Astrocyte of the hippocampus (primary cell): ENCODE measurements at regions not wholly inside any gene's neighbourhood (a gene's known extent, or its start where the extent isn't known, plus 50 kb on each side); places are given as distances from the start of the nearest gene placed in this dataset.
"Not testable (repeated sequence)": the region's sequence is repeated elsewhere in the genome, so short reads cannot be mapped to it uniquely, and the experiment has no call there.

Experiments used
- DNase-seq: peaks from one replicate; pipeline ENCODE4 v3.0.0; 2011; ENCODE audit warnings: low read depth, low spot score

DNA sequence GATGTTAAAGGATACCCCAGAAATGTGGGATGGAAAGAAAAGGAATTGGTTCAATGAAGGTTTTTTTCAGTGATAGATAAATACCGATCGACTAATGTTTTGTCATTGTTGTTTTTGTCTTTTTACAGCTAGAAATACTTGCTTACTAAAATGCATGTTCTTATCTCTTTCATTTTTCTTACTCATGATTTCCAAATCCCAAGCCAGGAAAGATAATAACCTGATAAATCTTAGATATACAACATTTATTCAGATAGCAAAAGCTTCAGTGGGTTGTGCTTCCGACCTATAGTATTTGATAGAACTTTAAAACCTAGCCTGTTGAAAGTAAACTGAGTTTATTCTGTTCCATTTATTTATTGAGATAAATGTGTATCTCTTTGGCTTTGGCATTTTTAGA, 187.5 kb downstream of the EDN1 start:
- DNase-seq, result no peak

DNA sequence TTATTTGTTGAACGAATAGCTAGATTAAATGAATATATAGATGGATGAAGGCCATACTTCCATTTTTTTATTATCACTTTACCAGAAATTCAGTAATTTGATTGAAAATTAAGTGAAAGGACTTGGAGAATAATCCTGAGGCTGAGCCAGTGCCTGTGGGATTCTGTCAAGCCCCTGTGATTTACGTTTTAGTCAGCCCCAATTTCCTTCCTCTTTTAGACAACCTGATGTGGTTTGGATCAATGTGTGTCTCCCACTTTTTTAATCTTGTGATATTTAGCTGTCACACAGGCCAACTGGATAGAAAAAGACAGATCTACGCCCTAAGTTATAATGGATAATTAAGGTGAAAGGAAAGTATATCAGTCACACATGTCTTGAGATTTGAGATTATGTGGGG, 188.8 kb downstream of the EDN1 start:
- DNase-seq, result no peak

DNA sequence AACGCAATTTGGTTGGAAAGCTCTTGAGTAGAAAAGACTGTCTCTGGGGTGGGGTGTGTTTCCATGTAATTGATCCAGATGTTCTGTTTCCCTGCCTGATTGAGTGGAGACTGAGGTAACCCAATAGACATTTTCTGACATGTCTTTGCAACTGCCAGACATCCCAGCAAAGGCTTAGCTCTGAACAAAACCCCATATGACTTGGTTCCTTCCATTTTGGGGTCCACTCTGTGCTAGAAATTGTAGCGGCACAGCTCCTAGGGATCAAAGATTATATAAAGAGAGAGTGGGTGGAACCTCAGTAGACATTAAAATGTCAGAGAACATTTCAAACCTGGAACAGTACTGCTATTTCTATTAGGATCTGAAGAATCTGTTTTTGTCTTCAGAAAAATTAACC, 189.3 kb downstream of the EDN1 start:
- no peak for DNase-seq

DNA sequence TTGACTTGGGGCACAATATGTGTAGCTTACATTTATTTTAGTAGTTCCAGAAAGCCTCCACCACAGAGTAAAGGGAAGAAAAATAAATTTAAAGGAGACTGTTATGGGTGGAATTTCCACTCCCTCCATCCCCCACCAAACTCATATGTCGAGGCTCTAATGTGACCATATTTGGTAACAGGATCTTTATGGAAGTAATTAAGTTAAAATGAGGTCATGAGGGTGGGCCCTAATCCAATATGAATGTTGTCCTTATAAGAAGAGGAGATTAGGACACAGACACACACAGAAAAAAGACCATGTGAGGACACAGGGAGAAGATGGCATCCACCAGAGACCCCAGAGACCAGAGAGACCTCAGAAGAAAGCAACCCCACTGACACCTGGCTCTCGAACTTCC, 189.7 kb downstream of the EDN1 start:
- peak; percentile 24 for DNase-seq

DNA sequence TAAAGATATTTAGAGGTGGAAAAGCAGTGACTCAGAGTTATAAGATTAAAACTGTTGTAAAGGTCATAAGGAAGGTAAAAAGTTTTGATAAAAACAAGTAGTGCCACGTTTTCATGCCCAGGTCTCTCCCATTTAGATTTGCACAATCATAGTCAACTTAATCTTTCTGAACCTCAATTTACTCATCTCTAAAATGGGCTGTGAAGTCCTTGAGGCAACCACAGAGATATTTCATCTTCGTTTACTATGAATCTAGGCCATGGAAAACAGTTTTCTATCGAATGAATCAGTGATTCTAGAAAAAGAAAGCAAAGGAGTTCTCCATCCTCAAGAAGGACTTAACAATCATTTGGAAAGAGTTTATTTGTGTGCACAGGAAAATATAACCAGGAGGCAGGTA, 190.2 kb downstream of the EDN1 start:
- no peak for DNase-seq

DNA sequence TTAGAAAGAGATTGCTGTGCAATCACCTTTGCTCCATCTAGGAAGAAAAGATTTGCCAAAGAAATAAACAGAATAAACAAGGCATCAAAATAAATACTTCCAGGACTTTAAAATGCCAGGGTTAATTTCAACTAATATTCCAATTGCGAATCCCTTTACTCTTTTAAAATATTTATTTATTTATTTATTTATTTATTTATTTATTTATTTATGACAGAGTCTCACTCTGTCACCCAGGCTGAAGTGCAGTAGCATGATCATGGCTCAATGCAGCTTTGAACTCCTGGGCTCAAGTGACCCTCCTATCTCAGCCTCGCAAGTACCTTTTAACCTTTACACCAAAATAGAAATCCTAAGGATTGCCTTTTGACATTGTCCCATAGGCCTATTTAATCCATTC, 191.1 kb downstream of the EDN1 start:
- no peak for DNase-seq

DNA sequence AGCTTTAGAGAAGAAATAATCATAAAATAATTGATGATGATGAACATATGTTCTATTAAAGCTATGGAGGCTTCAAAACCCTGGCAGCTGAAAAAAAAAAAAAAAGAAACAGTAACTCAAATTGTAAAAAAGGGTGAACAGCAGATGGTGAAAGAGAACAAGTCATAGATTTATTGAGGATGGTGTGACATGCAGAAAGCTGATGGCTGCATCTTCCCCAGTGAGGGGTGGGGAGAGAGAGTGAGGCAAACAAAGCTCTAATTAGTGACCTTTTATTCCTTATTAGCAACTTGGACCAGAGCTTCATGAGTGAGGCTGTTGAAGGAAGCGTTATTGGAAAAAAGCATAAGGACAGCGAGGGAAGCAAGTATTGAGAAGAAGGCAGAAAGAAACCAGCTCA, 191.7 kb downstream of the EDN1 start:
- DNase-seq, result no peak

DNA sequence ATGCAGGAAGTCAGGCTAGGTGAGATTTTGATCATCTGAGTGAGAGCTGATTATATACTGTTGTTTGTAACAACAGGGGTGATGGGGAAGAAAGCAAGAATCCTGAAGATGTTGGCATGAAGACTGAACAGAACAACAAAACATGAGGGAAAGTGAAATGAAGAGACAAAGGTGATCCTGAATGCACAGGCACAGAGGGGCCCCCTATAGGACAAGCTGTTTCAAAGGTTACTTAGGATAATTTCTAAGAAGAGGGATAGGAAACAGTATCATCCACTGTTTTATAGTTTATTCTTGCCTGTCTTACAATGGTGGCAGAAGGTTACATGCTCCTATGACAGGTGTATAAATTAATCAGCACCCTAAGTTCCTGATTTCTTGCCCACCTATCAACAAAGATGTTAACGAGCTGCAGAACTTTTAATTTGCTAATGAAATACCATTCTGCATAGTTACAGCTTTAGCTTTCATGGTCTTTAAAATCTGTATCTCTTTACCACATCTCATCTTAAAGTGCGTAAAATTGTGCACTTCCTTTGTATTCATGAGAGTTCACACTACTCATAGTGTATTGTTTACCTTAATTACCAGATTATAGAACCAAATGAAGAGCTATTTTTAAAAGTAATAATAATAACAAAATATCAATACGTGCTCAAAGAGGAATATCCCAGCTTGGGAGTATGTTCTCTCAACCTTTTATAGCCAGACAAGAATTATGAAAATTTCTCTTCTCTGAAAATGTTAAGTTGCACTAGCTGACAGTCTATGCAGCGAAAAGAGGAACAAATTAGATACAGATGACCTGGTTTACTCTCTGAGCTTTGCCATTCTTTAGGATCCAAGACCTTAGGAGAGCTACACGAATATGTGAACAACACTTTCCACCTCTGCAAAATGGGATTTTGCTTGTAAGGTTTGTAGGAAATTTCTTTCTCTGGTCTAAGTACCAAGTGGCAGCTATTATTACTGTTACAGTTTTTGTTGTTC, 192.5 kb downstream of the EDN1 start:
- no peak for DNase-seq

DNA sequence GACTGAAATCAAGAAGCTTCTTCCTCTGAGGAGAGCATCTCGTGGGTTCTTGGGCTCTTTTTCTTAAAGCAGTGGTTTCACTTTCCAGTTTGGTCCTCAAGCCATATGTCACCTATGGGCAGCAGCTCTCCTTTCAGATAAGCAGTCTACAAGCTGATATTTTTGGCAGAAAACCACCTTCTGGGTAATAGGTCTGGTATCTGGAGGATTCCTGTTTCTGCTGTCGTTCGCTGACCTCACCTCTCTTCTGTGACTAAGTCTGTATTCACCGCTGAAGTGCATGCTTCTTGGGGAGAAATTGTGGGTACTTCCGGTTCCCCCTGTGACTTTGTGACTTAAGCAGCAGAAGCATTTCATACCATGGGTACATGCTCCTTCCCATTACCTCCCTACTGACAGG, 193.6 kb downstream of the EDN1 start:
- peak; percentile 94 for DNase-seq

DNA sequence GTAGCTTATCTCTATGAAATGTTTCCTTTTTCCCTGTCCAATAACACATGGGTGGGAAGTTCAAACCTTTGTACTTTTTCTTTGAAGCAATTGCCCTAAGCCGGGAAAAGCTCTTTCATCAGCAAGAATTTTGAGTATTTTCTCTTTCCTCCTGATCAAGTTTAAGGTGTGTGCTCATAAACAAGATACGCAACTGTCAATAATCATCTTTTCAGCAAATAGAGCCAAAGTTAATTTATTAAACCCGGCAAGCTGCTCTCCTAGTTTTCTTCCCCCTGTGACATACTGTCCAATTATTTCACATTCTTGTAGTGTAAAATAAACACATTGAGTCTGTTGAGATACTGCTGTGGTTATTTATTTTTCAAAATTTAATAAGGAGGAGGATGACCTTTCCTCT, 194.4 kb downstream of the EDN1 start:
- no peak for DNase-seq

DNA sequence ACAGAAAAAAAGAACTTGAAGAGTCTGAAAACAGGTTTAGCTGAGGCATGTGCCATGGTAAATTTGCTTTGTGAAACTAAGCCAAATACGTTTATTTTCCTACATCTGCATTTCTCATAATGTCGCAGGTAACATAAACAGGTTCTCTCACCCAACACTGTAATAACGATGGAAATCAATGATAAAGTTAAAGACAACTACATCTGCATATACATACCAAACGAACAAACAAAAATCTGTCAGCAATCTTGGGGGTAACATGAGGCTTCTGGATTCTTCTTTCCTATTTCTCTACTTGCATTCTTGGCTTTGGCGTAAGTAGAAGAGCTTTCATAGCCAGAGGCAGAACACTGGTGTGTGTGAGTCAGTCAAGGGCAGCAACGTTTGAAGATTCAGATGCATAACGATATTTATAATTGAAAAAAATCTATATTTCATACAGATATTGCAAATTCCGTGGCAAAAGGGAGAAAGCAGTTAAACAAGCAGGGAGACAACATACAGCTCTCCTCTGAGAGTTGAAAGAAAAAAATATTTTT, 195.1 kb downstream of the EDN1 start:
- DNase-seq, result no peak

DNA sequence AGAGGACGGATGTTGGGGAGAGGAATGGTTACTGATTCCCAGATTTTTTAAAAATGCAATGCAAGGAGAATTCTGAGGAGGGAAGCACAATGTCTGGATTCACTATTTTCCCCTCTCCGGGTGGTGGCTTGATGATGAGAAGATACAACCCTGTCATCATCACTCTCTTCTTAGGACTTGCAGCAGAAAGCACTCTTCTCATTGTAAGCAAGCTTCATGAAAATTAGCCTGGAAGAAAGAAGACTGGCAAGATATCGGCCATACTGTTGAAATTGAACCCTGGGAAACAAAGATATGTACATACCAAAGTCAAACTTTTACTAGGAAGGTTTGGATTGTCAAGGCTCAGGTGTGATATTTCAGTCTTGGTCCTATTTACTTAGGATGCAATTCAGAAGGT, 195.7 kb downstream of the EDN1 start:
- DNase-seq, result no peak

DNA sequence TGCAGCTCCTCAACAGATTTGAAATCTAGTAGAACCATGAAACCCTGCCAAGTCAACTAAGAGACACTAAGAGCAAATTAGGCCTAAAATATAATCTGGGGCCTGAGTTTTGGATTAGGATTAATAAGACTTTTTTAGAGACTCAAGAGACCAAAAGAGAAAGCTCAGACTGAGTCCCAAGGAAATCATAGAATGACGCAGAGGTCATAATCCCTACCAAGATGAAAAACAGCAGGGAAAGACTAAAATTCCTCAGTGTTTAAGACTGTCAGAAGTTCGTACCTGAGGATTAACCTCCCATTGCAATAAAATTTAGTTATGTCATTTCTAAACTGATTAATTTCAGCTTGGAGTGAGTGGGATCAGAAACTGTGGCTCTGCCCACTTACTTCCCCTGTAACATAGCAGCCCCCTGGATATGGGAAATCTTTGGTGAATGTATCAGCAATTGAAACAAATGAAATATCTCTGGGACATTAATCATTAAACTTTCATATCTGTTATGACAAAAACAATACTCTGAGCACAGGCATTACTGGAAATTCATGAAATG, 200.3 kb downstream of the EDN1 start:
- DNase-seq, result no peak

DNA sequence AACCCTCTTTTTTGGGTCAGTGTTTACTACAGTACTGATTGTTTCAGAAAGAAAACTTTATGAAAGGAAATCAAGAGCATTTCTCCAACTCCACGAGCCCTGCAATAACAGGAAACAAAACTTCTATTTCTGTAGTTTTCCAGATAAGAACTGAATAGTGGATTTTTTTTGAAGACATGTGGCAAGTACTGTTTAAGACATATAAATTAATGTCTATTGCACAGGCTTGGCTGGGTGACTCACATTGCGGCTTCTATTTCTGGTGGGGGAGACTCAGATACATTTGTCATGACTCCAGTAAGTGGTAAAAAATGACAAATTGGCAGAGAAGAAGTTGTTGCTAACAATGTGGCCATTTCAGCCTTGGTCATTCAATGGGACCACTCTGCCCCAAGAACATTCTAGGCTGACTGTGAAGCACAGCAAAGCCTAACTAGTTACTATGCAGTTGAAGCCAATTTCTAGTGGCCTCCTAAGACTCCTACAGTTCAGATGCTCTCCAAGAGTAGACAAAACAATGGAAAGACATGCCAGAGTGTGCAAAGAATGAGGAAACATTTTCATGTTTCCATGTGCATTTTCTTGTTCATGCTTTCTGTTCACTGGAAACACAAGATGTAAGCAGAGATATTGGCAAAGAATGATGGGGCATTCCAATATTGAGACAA, 200.9 kb downstream of the EDN1 start:
- peak; percentile 87 for DNase-seq

DNA sequence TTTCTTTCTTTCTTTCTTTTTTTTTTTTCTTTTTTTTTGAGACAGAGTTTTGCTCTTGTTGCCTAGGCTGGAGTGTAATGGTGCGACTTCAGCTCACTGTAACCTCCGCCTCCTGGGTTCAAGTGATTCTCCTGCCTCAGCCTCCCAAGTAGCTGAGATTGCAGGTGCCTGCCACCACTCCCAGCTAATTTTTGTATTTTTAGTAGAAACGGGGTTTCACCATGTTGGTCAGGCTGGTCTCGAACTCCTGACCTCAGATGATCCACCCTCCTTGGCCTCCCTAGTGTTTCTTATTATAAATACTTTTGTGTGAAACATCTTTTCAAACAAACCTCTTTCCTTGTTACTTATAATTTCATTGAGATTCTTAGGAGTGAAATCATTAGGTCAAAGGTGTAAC, 202.8 kb downstream of the EDN1 start:
- DNase-seq, result not testable (repeated sequence)

DNA sequence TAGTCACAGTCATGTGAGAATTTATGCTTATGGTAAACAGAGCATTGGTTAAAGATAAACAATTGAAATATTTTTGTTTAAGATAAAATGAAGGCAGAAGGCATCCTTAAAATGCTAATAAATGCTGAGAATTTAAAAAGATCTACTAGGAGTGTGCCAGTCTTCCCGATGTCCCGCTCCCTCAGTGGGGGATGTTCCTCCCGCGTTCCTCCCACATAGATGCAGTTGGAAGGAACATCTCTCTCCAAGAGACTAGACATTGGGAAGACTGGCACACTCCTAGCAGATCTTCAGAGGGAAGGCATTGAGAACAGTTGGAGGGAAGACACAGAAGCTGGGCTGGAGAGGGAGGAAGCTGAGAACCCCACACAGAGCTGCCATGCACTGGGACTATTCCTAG, 203.3 kb downstream of the EDN1 start:
- DNase-seq, result no peak

DNA sequence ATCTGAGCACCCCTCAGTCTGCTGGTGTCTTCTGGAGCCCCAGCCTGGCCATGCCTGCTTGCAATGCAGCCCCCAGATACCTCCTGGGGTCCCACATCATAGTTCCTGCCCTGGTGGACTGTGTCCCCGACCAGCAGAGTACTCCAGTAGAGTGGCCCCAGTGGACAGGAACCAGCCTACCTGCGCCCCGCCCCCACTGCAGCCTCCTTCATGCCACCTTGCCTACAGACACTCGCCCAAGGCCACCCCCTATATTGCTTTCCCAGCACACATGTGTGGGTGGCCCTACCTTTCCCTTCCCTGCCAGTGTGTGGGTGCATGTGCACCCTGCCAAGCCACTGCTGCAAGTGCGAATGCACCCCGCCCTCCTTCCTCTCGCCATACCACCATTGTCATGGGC, 204.0 kb downstream of the EDN1 start:
- no peak for DNase-seq

DNA sequence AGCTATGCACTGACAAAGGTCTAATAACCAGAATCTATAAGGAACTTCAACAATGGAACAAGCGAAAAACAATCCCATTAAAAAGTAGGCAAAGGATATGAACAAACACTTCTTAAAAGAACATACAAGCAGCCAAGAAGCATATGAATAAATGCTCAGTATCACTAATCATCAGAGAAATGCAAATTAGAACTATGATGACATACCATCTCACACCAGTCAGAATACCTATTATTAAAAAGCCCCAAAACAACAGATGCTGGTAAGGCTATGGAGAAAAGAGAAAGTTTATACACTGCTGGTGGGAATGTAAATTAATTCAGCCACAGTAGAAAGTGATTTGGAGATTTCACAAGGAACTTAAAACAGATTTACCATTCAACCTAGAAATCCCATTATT, 211.8 kb downstream of the EDN1 start:
- DNase-seq, result no peak

DNA sequence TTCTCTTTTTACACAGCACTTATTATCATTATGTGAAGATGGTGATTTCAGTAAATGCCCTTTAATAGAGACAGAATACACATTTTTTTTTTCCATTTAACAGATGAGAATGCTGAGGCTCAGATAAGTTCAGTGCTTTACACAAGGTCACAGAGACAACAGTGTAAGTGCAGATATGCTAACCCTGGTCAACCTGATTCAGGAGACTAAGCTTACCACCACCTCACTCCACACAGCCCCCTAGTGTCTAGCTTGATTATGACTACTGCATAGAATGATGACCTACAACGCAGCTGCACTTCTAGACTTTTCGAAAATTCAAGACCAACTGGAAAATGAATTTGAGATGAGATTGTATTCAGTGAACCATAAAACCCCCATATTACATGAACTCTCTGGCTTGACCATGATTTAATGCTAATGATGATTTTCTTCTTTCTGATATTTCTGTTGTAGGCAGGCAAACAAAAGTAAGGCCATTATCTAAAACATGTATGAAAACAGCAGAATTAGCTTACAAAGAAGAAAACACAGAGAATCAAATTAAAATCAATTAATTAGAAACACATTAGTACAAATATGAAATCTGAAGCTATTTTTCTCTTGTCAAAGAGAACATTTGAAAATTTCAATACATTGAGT, 212.1 kb upstream of the PHACTR1 start:
- DNase-seq, result no peak

DNA sequence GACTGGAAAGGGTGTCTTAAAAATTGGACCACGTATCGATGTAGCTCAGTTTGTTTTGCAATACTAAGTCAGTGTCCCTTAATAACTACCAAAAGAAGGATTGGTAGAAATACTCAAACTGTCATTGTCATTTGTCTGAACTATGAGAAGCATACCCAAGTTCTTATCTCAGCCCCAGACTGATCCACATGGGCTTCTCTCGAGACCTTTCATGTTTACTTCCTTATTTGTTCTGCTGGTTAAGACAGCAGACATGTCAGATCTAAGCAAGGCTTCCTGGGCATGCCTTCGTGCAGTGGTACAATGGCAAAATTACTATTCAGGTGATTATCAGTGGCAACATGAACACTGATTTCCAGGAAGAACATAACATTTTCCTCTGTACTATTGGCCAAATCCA, 211.1 kb upstream of the PHACTR1 start:
- no peak for DNase-seq

DNA sequence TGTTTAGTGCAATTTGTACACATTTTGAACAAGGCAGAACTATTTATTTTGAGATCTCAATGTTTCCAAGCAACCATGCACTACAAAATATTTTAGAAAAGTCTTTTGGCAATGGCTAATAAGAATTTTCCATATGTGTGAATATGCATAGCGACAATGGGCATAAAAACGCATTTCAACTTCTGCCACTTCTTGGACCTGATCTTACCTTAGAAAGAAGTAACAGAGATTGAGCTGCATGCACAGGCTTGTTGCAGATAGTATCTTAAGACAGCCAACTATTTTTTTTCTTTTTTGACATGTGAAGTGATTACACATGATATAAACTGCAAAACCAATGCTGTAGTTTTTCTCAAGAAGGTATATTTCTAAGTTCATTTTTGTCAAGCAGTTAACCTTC, 210.4 kb upstream of the PHACTR1 start:
- no peak for DNase-seq

DNA sequence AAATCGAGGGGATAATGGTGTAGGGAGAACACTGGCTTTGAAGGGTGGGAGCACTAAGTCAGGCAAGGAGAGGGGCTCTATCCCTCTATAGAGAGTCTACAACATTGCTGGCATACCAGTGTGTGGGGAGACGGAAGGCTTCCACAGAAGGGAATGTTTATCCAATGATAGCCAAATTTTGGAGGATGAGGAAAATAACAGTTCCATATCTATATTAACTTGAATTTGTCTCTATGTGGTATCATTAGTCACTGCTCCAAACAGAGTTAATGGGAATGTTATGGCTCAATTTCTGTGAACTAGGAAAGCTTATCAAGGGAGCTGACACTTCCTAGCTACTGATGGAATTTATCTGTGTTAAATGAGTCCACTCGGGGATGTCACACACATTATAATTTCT, 208.9 kb upstream of the PHACTR1 start:
- DNase-seq, result no peak
